Right lobe of liver (tissue), 4 donors: ENCODE measurements at regions not wholly inside any gene's neighbourhood (a gene's known extent, or its start where the extent isn't known, plus 50 kb on each side); places are given as distances from the start of the nearest gene placed in this dataset.

Experiments used
- POLR2A ChIP-seq: fragments of 450-650 bp; IDR thresholded peaks from one replicate; pipeline ENCODE4 v1.6.1; 2017; ENCODE audit warnings: antibody characterized with exemption, mild to moderate bottlenecking
- TF ChIP-seq, protein P1 (sequence below), 4 donors: fragments of 200-600 bp in 3 of 4; fragments of 450-650 bp in 1 of 4; IDR thresholded peaks; one replicate each; pipeline versions ENCODE4 v1.5.1 to v1.8.0; 2016 to 2022; ENCODE audit warnings: antibody characterized with exemption in 4 of 4, mild to moderate bottlenecking in 2 of 4
- donor health status: DM: no; HTN: no; CAD: no.
- donor health status: DM: no; HTN: no; CAD: no.
- donor health status: DM: no; HTN: yes; CAD: no.

DNA sequence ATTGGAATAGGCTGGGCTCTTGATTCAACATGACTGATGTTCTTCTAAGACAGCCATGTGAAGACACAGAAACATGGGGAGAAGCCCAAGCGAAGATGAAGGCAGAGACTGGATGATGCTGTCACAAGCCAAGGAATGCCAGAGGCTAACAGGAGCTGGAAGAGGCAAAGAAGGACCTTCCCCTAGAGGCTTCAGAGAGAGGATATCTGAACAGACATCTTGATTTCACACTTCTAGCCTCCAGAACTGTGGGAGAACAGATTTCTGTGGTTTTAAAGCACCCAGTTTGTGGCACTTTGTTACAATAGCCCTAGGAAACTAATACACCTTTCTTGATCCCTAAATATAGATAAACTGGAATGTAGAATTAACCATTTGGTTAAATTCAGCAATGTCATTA lies 127.0 kb downstream of the EDN1 start:
- TF ChIP-seq POLR2A = no peak
- TF ChIP-seq, protein P1, sequence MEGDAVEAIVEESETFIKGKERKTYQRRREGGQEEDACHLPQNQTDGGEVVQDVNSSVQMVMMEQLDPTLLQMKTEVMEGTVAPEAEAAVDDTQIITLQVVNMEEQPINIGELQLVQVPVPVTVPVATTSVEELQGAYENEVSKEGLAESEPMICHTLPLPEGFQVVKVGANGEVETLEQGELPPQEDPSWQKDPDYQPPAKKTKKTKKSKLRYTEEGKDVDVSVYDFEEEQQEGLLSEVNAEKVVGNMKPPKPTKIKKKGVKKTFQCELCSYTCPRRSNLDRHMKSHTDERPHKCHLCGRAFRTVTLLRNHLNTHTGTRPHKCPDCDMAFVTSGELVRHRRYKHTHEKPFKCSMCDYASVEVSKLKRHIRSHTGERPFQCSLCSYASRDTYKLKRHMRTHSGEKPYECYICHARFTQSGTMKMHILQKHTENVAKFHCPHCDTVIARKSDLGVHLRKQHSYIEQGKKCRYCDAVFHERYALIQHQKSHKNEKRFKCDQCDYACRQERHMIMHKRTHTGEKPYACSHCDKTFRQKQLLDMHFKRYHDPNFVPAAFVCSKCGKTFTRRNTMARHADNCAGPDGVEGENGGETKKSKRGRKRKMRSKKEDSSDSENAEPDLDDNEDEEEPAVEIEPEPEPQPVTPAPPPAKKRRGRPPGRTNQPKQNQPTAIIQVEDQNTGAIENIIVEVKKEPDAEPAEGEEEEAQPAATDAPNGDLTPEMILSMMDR (IDR thresholded peaks at IDR 0.05) = no peak
